ENCODE measurements at regions not wholly inside any gene's neighbourhood (a gene's known extent, or its start where the extent isn't known, plus 50 kb on each side); places are given as distances from the start of the nearest gene placed in this dataset.

- TF ChIP-seq CTCF (IDR thresholded peaks at IDR 0.05): no peak
- no peak for TF ChIP-seq EP300 (IDR thresholded peaks at IDR 0.05)
- no peak for TF ChIP-seq POLR2AphosphoS5 (IDR thresholded peaks at IDR 0.05)
- TF ChIP-seq POLR2A (IDR thresholded peaks at IDR 0.05): no peak
Measured at GRCh38 chr4:126991965-126992364, 640.8 kb upstream of the INTU start.

All from suprapubic skin (tissue), 4 donors.